B cell (primary cell): ENCODE measurements at regions not wholly inside any gene's neighbourhood (a gene's known extent, or its start where the extent isn't known, plus 50 kb on each side); places are given as distances from the start of the nearest gene placed in this dataset.

Experiments
- ATAC-seq: fragments of 200-7000 bp; cut with Tn5 transposase; one replicate; pipeline ENCODE4 v1.10.0; 2021; ENCODE audit warnings: low read depth, mild to moderate bottlenecking, moderate number of reproducible peaks, moderate library complexity
- CTCF ChIA-PET: fragments of 350-600 bp; sonication (Branson Sonifier 250); formaldehyde crosslinking; loops from one replicate; lab custom pipeline; 2021; ENCODE audit warnings: antibody characterized with exemption, inconsistent platforms; lab: Charles Lee
- POLR2A ChIA-PET: fragments of 350-600 bp; sonication (Branson Sonifier 250); formaldehyde crosslinking; loops from one replicate; lab custom pipeline; 2021; ENCODE audit warnings: antibody characterized with exemption; lab: Charles Lee
- DNase-seq: peaks from one replicate; pipeline ENCODE4 v3.0.0; 2013
- H2AFZ ChIP-seq: 2 replicates; pipeline ENCODE4 v1.6.1; 2012; ENCODE audit warnings: mild to moderate bottlenecking, low read depth, low read length; ENCODE audit not compliant: insufficient read depth, poor library complexity, severe bottlenecking
- H3K27ac ChIP-seq, 2 donors: 1 replicate in 1 of 2; 2 replicates in 1 of 2; pipeline ENCODE4 v1.5.1; 2012 to 2013; ENCODE audit warnings: low read length in 2 of 2, mild to moderate bottlenecking in 2 of 2, moderate library complexity in 1 of 2
- H3K27me3 ChIP-seq, 4 experiments: fragments of 200-600 bp in 1 of 4; sonication (generic) in 1 of 4; replicated peaks in 1 of 4; 1 replicate in 2 of 4; 2 replicates in 2 of 4; pipeline versions ENCODE4 v1.6.1 to v1.7.0; 2013 to 2016; ENCODE audit warnings: low read length in 3 of 4, mild to moderate bottlenecking in 2 of 4, mixed read lengths in 1 of 4, moderate library complexity in 1 of 4; ENCODE audit not compliant: insufficient read depth in 4 of 4, control insufficient read depth in 3 of 4; ENCODE audit errors: control extremely low read depth in 1 of 4
- H3K36me3 ChIP-seq, 2 experiments: replicated peaks in 1 of 2; 1 replicate in 1 of 2; 2 replicates in 1 of 2; pipeline versions ENCODE4 v1.6.1 to v1.7.1; 2013; ENCODE audit warnings: low read length in 1 of 2; ENCODE audit not compliant: insufficient read depth in 2 of 2, control insufficient read depth in 1 of 2; ENCODE audit errors: control extremely low read depth in 1 of 2, extremely low read depth in 1 of 2
- H3K4me1 ChIP-seq, 2 donors: fragments of 200-600 bp in 1 of 2; sonication (generic) in 1 of 2; 1 replicate in 1 of 2; 2 replicates in 1 of 2; pipeline versions ENCODE4 v1.5.1 to v1.6.1; 2013 to 2017; ENCODE audit warnings: low read length in 2 of 2; ENCODE audit not compliant: control insufficient read depth in 2 of 2, insufficient read depth in 2 of 2
- H3K4me2 ChIP-seq: replicated peaks from 2 replicates; pipeline ENCODE3; 2012; ENCODE audit warnings: mild to moderate bottlenecking, low read depth, low read length; ENCODE audit not compliant: poor library complexity, severe bottlenecking
- H3K4me3 ChIP-seq, 5 experiments: fragments of 200-600 bp in 1 of 5; sonication (generic) in 1 of 5; 1 replicate in 3 of 5; 2 replicates in 2 of 5; pipeline versions ENCODE4 v1.5.1 to v1.7.0; 2011 to 2016; ENCODE audit warnings: low read length in 4 of 5, mild to moderate bottlenecking in 4 of 5, low read depth in 2 of 5, control low read depth in 1 of 5, moderate library complexity in 1 of 5; ENCODE audit not compliant: insufficient read depth in 1 of 5; ENCODE audit errors: control extremely low read depth in 1 of 5, extremely low read depth in 1 of 5
- H3K79me2 ChIP-seq: fragments of 200-600 bp; sonication (generic); one replicate; pipeline ENCODE4 v1.6.0; 2016; ENCODE audit warnings: low read length; ENCODE audit not compliant: control insufficient read depth, insufficient read depth
- H3K9ac ChIP-seq: fragments of 200-600 bp; sonication (generic); 2 replicates; pipeline ENCODE4 v1.6.1; 2017; ENCODE audit warnings: mild to moderate bottlenecking, low read length, moderate library complexity
- H3K9me3 ChIP-seq, 3 donors: one replicate each; pipeline versions ENCODE4 v1.6.1 to v1.7.1; 2013; ENCODE audit warnings: low read length in 2 of 3; ENCODE audit not compliant: control insufficient read depth in 2 of 3, insufficient read depth in 1 of 3; ENCODE audit errors: control extremely low read depth in 1 of 3
- H4K20me1 ChIP-seq: 2 replicates; pipeline ENCODE4 v1.6.0; 2012; ENCODE audit warnings: mild to moderate bottlenecking, low read length; ENCODE audit not compliant: insufficient read depth, control insufficient read depth, poor library complexity, severe bottlenecking
- H3K27ac Mint-ChIP-seq: one replicate; pipeline ENCODE4 v1.8.0; 2021; ENCODE audit warnings: mixed read lengths
- H3K27me3 Mint-ChIP-seq: one replicate; pipeline ENCODE4 v1.8.0; 2021; ENCODE audit warnings: mixed read lengths
- H3K4me1 Mint-ChIP-seq: one replicate; pipeline ENCODE4 v1.8.0; 2021; ENCODE audit warnings: mixed read lengths
- H3K4me3 Mint-ChIP-seq: one replicate; pipeline ENCODE4 v1.8.0; 2021; ENCODE audit warnings: mixed read lengths
- H3K9me3 Mint-ChIP-seq: one replicate; pipeline ENCODE4 v1.8.0; 2022; ENCODE audit warnings: mixed read lengths; ENCODE audit not compliant: insufficient read depth
- CTCF ChIP-seq: fragments of 200-600 bp; IDR thresholded peaks from one replicate; pipeline ENCODE4 v1.8.0; 2022; ENCODE audit warnings: antibody characterized with exemption, mild to moderate bottlenecking
- EZH2 ChIP-seq: IDR thresholded peaks from 2 replicates; pipeline ENCODE4 v1.6.1; 2012; ENCODE audit warnings: borderline replicate concordance, low read depth, mild to moderate bottlenecking, moderate library complexity, low read length; ENCODE audit not compliant: insufficient read depth, poor library complexity, severe bottlenecking
- WGBS: methylation state at CpG from one replicate; pipeline ENCODE4 v1.1.5; 2013; ENCODE audit warnings: missing lambda C conversion rate; ENCODE audit not compliant: insufficient coverage; 5-methylcytosine and 5-hydroxymethylcytosine counted together
- intact Hi-C: fragments of 100-400 bp; cut with micrococcal nuclease; formaldehyde crosslinking; loops from one replicate; pipeline ENCODE4 v1.10.0; 2022

GRCh38 chr19:28985201-28985600 lies 227.8 kb downstream of the UQCRFS1 start:
- ChIA-PET CTCF (no interaction called here), POLR2A (no interaction called here)
- Histone ChIP-seq H3K27me3 (peaks cover 0 to 4% (median 0%) of the 10 kb centered on the region in 4 experiments), H3K36me3 (no peaks in the 10 kb centered on the region), H2AFZ (no peak overlapping the region), H3K9ac (no peak overlapping the region), H3K4me3 (no peak overlapping the region), H3K9me3 (peaks cover 0 to 44% (median 0%) of the 10 kb centered on the region in 3 donors), H4K20me1 (no peaks in the 10 kb centered on the region), H3K27ac (no peak overlapping the region), H3K79me2 (no peaks in the 10 kb centered on the region), H3K4me1 (no peaks in the 10 kb centered on the region), H3K4me2 (no peak overlapping the region)
- ATAC-seq (no peak), DNase-seq (no peak)
- H3K4me1 Mint-ChIP-seq: no peaks in the 10 kb centered on the region
- H3K9me3 Mint-ChIP-seq: peaks cover 3% of the 10 kb centered on the region
- intact Hi-C loops: no loop called here
- TF ChIP-seq EZH2: no peak
- no peak for TF ChIP-seq CTCF
- no peak overlapping the region for H3K4me3 Mint-ChIP-seq
- no peaks in the 10 kb centered on the region for H3K27me3 Mint-ChIP-seq
- H3K27ac Mint-ChIP-seq: no peak overlapping the region
- WGBS: 77% methylated on average over 8 of the region's 8 CpGs

- Histone ChIP-seq H3K4me1 (no peaks in the 10 kb centered on the region), H3K27ac (no peak overlapping the region), H3K27me3 (peaks cover 0 to 4% (median 0%) of the 10 kb centered on the region in 4 experiments), H3K36me3 (no peaks in the 10 kb centered on the region), H3K9ac (no peak overlapping the region), H4K20me1 (no peaks in the 10 kb centered on the region), H3K4me3 (no peak overlapping the region), H3K9me3 (peaks cover 0 to 39% (median 0%) of the 10 kb centered on the region in 3 donors), H3K79me2 (no peaks in the 10 kb centered on the region), H3K4me2 (no peak overlapping the region), H2AFZ (no peak overlapping the region)
- intact Hi-C loops: no loop called here
- POLR2A ChIA-PET: no interaction called here
- TF ChIP-seq EZH2 (no peak), CTCF (no peak)
- Mint-ChIP-seq H3K27ac (no peak overlapping the region), H3K4me1 (no peaks in the 10 kb centered on the region), H3K9me3 (peaks cover 6% of the 10 kb centered on the region), H3K27me3 (no peaks in the 10 kb centered on the region), H3K4me3 (no peak overlapping the region)
- no peak for ATAC-seq
- WGBS: 100% methylated on average over 1 of the region's 4 CpGs
- CTCF ChIA-PET: no interaction called here
- no peak for DNase-seq
These were observed 228.6 kb downstream of the UQCRFS1 start for GRCh38 chr19:28984315-28984714.
